ENCODE measurements at regions not wholly inside any gene's neighbourhood (a gene's known extent, or its start where the extent isn't known, plus 50 kb on each side); places are given as distances from the start of the nearest gene placed in this dataset.
A peak's percentile ranks its signal among the peaks of the same experiment; 100 is the strongest.
"Not testable (repeated sequence)": the region's sequence is repeated elsewhere in the genome, so short reads cannot be mapped to it uniquely, and the experiment has no call there.

- DNase-seq (ENCODE audit: low spot score), result no peak
Measured at GRCh38 chr12:127469331-127469730, 797.6 kb upstream of the TMEM132C start.

- DNase-seq (ENCODE audit: low spot score), result no peak
Measured at GRCh38 chr12:127473766-127474165, 793.2 kb upstream of the TMEM132C start.

- DNase-seq (ENCODE audit: low spot score), result peak; percentile 44
Measured at GRCh38 chr12:127479256-127479655, 787.7 kb upstream of the TMEM132C start.

GRCh38 chr12:127480775-127481314 lies 786.1 kb upstream of the TMEM132C start:
- DNase-seq (ENCODE audit: low spot score), result no peak

GRCh38 chr12:127482950-127483349 lies 784.0 kb upstream of the TMEM132C start:
- DNase-seq (ENCODE audit: low spot score), result no peak

- peak; percentile 77 for DNase-seq (ENCODE audit: low spot score)
Measured at GRCh38 chr12:127485528-127485927, 781.4 kb upstream of the TMEM132C start.

- no peak for DNase-seq (ENCODE audit: low spot score)
Measured at GRCh38 chr12:127487031-127487430, 779.9 kb upstream of the TMEM132C start.

GRCh38 chr12:127489061-127489460 lies 777.9 kb upstream of the TMEM132C start:
- DNase-seq (ENCODE audit: low spot score), result no peak

GRCh38 chr12:127494961-127495915 lies 771.7 kb upstream of the TMEM132C start:
- DNase-seq (ENCODE audit: low spot score), result no peak

- DNase-seq (ENCODE audit: low spot score), result no peak
Measured at GRCh38 chr12:127496255-127496654, 770.7 kb upstream of the TMEM132C start.

- DNase-seq (ENCODE audit: low spot score), result no peak
Measured at GRCh38 chr12:127500512-127501035, 766.4 kb upstream of the TMEM132C start.

- no peak for DNase-seq (ENCODE audit: low spot score)
Measured at GRCh38 chr12:127501916-127502315, 765.1 kb upstream of the TMEM132C start.

- DNase-seq (ENCODE audit: low spot score), result no peak
Measured at GRCh38 chr12:127503246-127503645, 763.7 kb upstream of the TMEM132C start.

GRCh38 chr12:127503996-127504395 lies 763.0 kb upstream of the TMEM132C start:
- DNase-seq (ENCODE audit: low spot score), result not testable (repeated sequence)

GRCh38 chr12:127504874-127505273 lies 762.1 kb upstream of the TMEM132C start:
- DNase-seq (ENCODE audit: low spot score), result no peak

- DNase-seq (ENCODE audit: low spot score), result no peak
Measured at GRCh38 chr12:127507341-127507740, 759.6 kb upstream of the TMEM132C start.

- peak; percentile 78 for DNase-seq (ENCODE audit: low spot score)
Measured at GRCh38 chr12:127509066-127509778, 757.7 kb upstream of the TMEM132C start.

- DNase-seq (ENCODE audit: low spot score), result peak; percentile 60
Measured at GRCh38 chr12:127515941-127516340, 751.0 kb upstream of the TMEM132C start.

GRCh38 chr12:127516467-127516866 lies 750.5 kb upstream of the TMEM132C start:
- DNase-seq (ENCODE audit: low spot score), result peak; percentile 62

- no peak for DNase-seq (ENCODE audit: low spot score)
Measured at GRCh38 chr12:127519779-127520178, 747.2 kb upstream of the TMEM132C start.

- no peak for DNase-seq (ENCODE audit: low spot score)
Measured at GRCh38 chr12:127526925-127527324, 740.0 kb upstream of the TMEM132C start.

GRCh38 chr12:127528551-127528950 lies 738.4 kb upstream of the TMEM132C start:
- no peak for DNase-seq (ENCODE audit: low spot score)

GRCh38 chr12:127531542-127531941 lies 735.4 kb upstream of the TMEM132C start:
- DNase-seq (ENCODE audit: low spot score), result no peak

All from AG08395 (cell line).